ENCODE measurements at regions not wholly inside any gene's neighbourhood (a gene's known extent, or its start where the extent isn't known, plus 50 kb on each side); places are given as distances from the start of the nearest gene placed in this dataset.

GRCh38 chr2:41079011-41079410 is 627.1 kb upstream of the SLC8A1 start:
- TF ChIP-seq CTCF (IDR thresholded peaks at IDR 0.05) = no peak
- no peak for TF ChIP-seq POLR2A (IDR thresholded peaks at IDR 0.05)
